H1 (cell line): ENCODE measurements at regions not wholly inside any gene's neighbourhood (a gene's known extent, or its start where the extent isn't known, plus 50 kb on each side); places are given as distances from the start of the nearest gene placed in this dataset.
A peak's percentile ranks its signal among the peaks of the same experiment; 100 is the strongest.

ENCODE experiments used
- CTCF ChIA-PET: fragments of 300-600 bp; sonication (Branson Sonifier 250); formaldehyde crosslinking; loops from one replicate; lab custom pipeline; 2021; ENCODE audit not compliant: partially characterized antibody; lab: Charles Lee
- POLR2A ChIA-PET: fragments of 300-600 bp; sonication (Branson Sonifier 250); formaldehyde crosslinking; loops from one replicate; lab custom pipeline; 2021; ENCODE audit warnings: inconsistent platforms; ENCODE audit not compliant: partially characterized antibody; lab: Charles Lee
- DNase-seq, 2 experiments: peaks; one replicate each; pipeline versions ENCODE4 v3.0.0 to v3.0.0-alpha.2; 2010 to 2022; ENCODE audit warnings: low spot score in 2 of 2, low read depth in 1 of 2, mixed read lengths in 1 of 2
- FAIRE-seq: peaks from 2 replicates; lab custom pipeline; 2011; peaks lifted over from hg19 to GRCh38; lab: Jason Lieb, UNC
- H2AFZ ChIP-seq: 2 replicates; pipeline ENCODE4 v1.8.1; 2012; ENCODE audit warnings: low read length, inconsistent platforms
- H2AK5ac ChIP-seq: 2 replicates; pipeline ENCODE4 v1.6.1; 2013; ENCODE audit warnings: low read depth, low read length
- H2BK120ac ChIP-seq: replicated peaks from 2 replicates; pipeline ENCODE3; 2013; ENCODE audit warnings: low read depth, low read length, inconsistent platforms
- H2BK12ac ChIP-seq: 2 replicates; pipeline ENCODE4 v1.6.1; 2013; ENCODE audit warnings: low read depth, low read length
- H2BK15ac ChIP-seq: 2 replicates; pipeline ENCODE4 v1.6.1; 2013; ENCODE audit warnings: low read length
- H2BK20ac ChIP-seq: 2 replicates; pipeline ENCODE4 v1.6.1; 2013; ENCODE audit warnings: low read length
- H2BK5ac ChIP-seq: 2 replicates; pipeline ENCODE4 v1.6.1; 2013; ENCODE audit warnings: low read depth, low read length
- H3K14ac ChIP-seq: 2 replicates; pipeline ENCODE4 v1.6.1; 2013; ENCODE audit warnings: inconsistent platforms; ENCODE audit not compliant: insufficient read length
- H3K18ac ChIP-seq: 2 replicates; pipeline ENCODE4 v1.6.1; 2013; ENCODE audit warnings: low read length; ENCODE audit errors: extremely low read depth
- H3K23ac ChIP-seq: 2 replicates; pipeline ENCODE4 v1.6.1; 2013; ENCODE audit warnings: inconsistent platforms; ENCODE audit not compliant: insufficient read length
- H3K23me2 ChIP-seq: 2 replicates; pipeline ENCODE4 v1.6.1; 2013; ENCODE audit warnings: low read depth, low read length
- H3K27ac ChIP-seq: 2 replicates; pipeline ENCODE4 v1.6.1; 2011; ENCODE audit warnings: low read depth, low read length, inconsistent platforms
- H3K27me3 ChIP-seq, 4 experiments: replicated peaks in 1 of 4; 1 replicate in 1 of 4; 2 replicates in 3 of 4; pipeline versions ENCODE4 v1.6.1 to v1.8.1; 2011 to 2013; ENCODE audit warnings: low read length in 3 of 4, mild to moderate bottlenecking in 3 of 4, inconsistent platforms in 2 of 4, mixed read lengths in 2 of 4, moderate library complexity in 1 of 4; ENCODE audit not compliant: control insufficient read depth in 3 of 4, insufficient read depth in 3 of 4; ENCODE audit errors: extremely low read depth in 1 of 4
- H3K36me3 ChIP-seq, 4 experiments: 2 replicates each; pipeline versions ENCODE4 v1.6.1 to v1.8.1; 2011 to 2013; ENCODE audit warnings: mild to moderate bottlenecking in 4 of 4, low read length in 3 of 4, moderate library complexity in 2 of 4, control low read depth in 1 of 4, inconsistent platforms in 1 of 4; ENCODE audit not compliant: insufficient read depth in 4 of 4, control insufficient read depth in 2 of 4
- H3K4ac ChIP-seq: replicated peaks from 2 replicates; pipeline ENCODE3; 2013; ENCODE audit warnings: low read length, low read depth, mixed read lengths, inconsistent platforms; ENCODE audit not compliant: insufficient read length
- H3K4me1 ChIP-seq, 4 experiments: replicated peaks in 1 of 4; 1 replicate in 1 of 4; 2 replicates in 3 of 4; pipeline versions ENCODE4 v1.6.1 to v1.8.1; 2011 to 2013; ENCODE audit warnings: low read length in 3 of 4, inconsistent platforms in 2 of 4, mixed read lengths in 1 of 4; ENCODE audit not compliant: insufficient read depth in 4 of 4, control insufficient read depth in 3 of 4
- H3K4me2 ChIP-seq, 2 experiments: 2 replicates each; pipeline versions ENCODE4 v1.6.1 to v1.8.1; 2011 to 2013; ENCODE audit warnings: low read depth in 2 of 2, low read length in 2 of 2, control low read depth in 1 of 2, inconsistent platforms in 1 of 2, mild to moderate bottlenecking in 1 of 2; ENCODE audit not compliant: insufficient read depth in 1 of 2
- H3K4me3 ChIP-seq, 4 experiments: fragments of 200-600, 300-600 bp in 1 of 4; sonication (generic), shearing (Covaris generic), sonication (Bioruptor Twin) in 1 of 4; 2 replicates each; pipeline versions ENCODE4 v1.5.1 to v1.8.1; 2011 to 2016; ENCODE audit warnings: low read length in 4 of 4, low read depth in 3 of 4, control low read depth in 2 of 4, inconsistent platforms in 2 of 4, mild to moderate bottlenecking in 2 of 4, mixed read lengths in 1 of 4, moderate library complexity in 1 of 4; ENCODE audit not compliant: insufficient read depth in 2 of 4; ENCODE audit errors: extremely low read depth in 1 of 4
- H3K56ac ChIP-seq: replicated peaks from 2 replicates; pipeline ENCODE3; 2013; ENCODE audit warnings: low read depth, mild to moderate bottlenecking, mixed read lengths, low read length, inconsistent platforms; ENCODE audit not compliant: insufficient read length
- H3K79me1 ChIP-seq: 2 replicates; pipeline ENCODE4 v1.6.1; 2013; ENCODE audit warnings: low read depth, low read length, control low read depth
- H3K79me2 ChIP-seq, 2 experiments: 2 replicates each; pipeline versions ENCODE4 v1.6.1 to v1.8.1; 2012 to 2013; ENCODE audit warnings: low read length in 2 of 2, mild to moderate bottlenecking in 2 of 2, inconsistent platforms in 1 of 2; ENCODE audit not compliant: insufficient read depth in 2 of 2, control insufficient read depth in 1 of 2
- H3K9ac ChIP-seq, 4 experiments: replicated peaks in 1 of 4; 1 replicate in 1 of 4; 2 replicates in 3 of 4; pipeline versions ENCODE4 v1.6.1 to v1.8.1; 2011 to 2013; ENCODE audit warnings: low read depth in 3 of 4, low read length in 3 of 4, control low read depth in 2 of 4, mild to moderate bottlenecking in 2 of 4, moderate library complexity in 2 of 4, inconsistent platforms in 1 of 4; ENCODE audit errors: extremely low read depth in 1 of 4
- H3K9me3 ChIP-seq, 2 experiments: 2 replicates each; pipeline versions ENCODE4 v1.6.1 to v1.8.1; 2012 to 2013; ENCODE audit warnings: mild to moderate bottlenecking in 2 of 2, moderate library complexity in 2 of 2, control low read depth in 1 of 2, inconsistent platforms in 1 of 2, low read depth in 1 of 2, low read length in 1 of 2, mixed read lengths in 1 of 2; ENCODE audit not compliant: insufficient read depth in 2 of 2
- H4K20me1 ChIP-seq, 2 experiments: replicated peaks in 1 of 2; 2 replicates each; pipeline versions ENCODE3 to v1.8.1; 2011 to 2013; ENCODE audit warnings: inconsistent platforms in 2 of 2, low read length in 2 of 2, mild to moderate bottlenecking in 1 of 2; ENCODE audit not compliant: insufficient read depth in 2 of 2, control insufficient read depth in 1 of 2
- H4K5ac ChIP-seq: 2 replicates; pipeline ENCODE4 v1.6.1; 2013; ENCODE audit warnings: low read length, low read depth, mixed read lengths, inconsistent platforms; ENCODE audit not compliant: insufficient read length
- H4K8ac ChIP-seq: 2 replicates; pipeline ENCODE4 v1.8.0; 2013; ENCODE audit warnings: mild to moderate bottlenecking, moderate library complexity, low read length, inconsistent platforms; ENCODE audit not compliant: insufficient read depth; ENCODE audit errors: extremely low read depth
- H4K91ac ChIP-seq: replicated peaks from 2 replicates; pipeline ENCODE3; 2013; ENCODE audit warnings: low read length, mixed read lengths, inconsistent platforms; ENCODE audit not compliant: insufficient read length
- GTF2F1 ChIP-seq: IDR thresholded peaks from 2 replicates; pipeline ENCODE4 v1.6.1; 2012; ENCODE audit warnings: low read depth, low read length, improper control_type of control experiment, borderline replicate concordance
- HDAC2 ChIP-seq, 2 experiments: fragments of 300-600 bp in 1 of 2; sonication (generic) in 1 of 2; IDR thresholded peaks; 2 replicates each; pipeline ENCODE4 v1.6.1; 2011 to 2012; ENCODE audit warnings: low read depth in 2 of 2, low read length in 2 of 2, mild to moderate bottlenecking in 2 of 2, moderate library complexity in 2 of 2, borderline replicate concordance in 1 of 2, inconsistent platforms in 1 of 2
- HDAC6 ChIP-seq: IDR thresholded peaks from one replicate; pipeline ENCODE4 v1.7.1; 2012; ENCODE audit warnings: low read depth, mild to moderate bottlenecking, inconsistent platforms, low read length, moderate library complexity
- KDM4A ChIP-seq: IDR thresholded peaks from one replicate; pipeline ENCODE4 v1.7.1; 2012; ENCODE audit warnings: low read depth, mild to moderate bottlenecking, moderate library complexity, low read length, inconsistent platforms; ENCODE audit not compliant: severe bottlenecking
- NANOG ChIP-seq: IDR thresholded peaks from 2 replicates; pipeline ENCODE4 v1.6.1; 2011; ENCODE audit warnings: low read length, low read depth, mild to moderate bottlenecking, inconsistent platforms; ENCODE audit not compliant: insufficient read depth, poor library complexity, severe bottlenecking
- NRF1 ChIP-seq: IDR thresholded peaks from 2 replicates; pipeline ENCODE4 v1.6.1; 2011; ENCODE audit warnings: mild to moderate bottlenecking, low read depth, low read length, improper control_type of control experiment
- PHF8 ChIP-seq: fragments of 200-600 bp; sonication (generic); conservative IDR thresholded peaks from 2 replicates; pipeline ENCODE4 v1.7.1; 2012; ENCODE audit warnings: low read depth, mild to moderate bottlenecking, inconsistent platforms, low read length, moderate library complexity
- POLR2AphosphoS5 ChIP-seq: IDR thresholded peaks from 2 replicates; pipeline ENCODE4 v1.6.1; 2011; ENCODE audit warnings: low read depth, low read length
- RAD21 ChIP-seq, 2 experiments: IDR thresholded peaks in 1 of 2; conservative IDR thresholded peaks in 1 of 2; 2 replicates each; pipeline ENCODE4 v1.6.1; 2011; ENCODE audit warnings: low read depth in 2 of 2, low read length in 2 of 2, improper control_type of control experiment in 1 of 2, inconsistent platforms in 1 of 2, mild to moderate bottlenecking in 1 of 2, moderate library complexity in 1 of 2
- SP1 ChIP-seq: IDR thresholded peaks from 2 replicates; pipeline ENCODE4 v1.6.1; 2011; ENCODE audit warnings: low read depth, low read length
- SP2 ChIP-seq: IDR thresholded peaks from 2 replicates; pipeline ENCODE4 v1.6.1; 2012; ENCODE audit warnings: mild to moderate bottlenecking, low read length, inconsistent platforms
- TCF12 ChIP-seq: IDR thresholded peaks from 2 replicates; pipeline ENCODE4 v1.6.1; 2011; ENCODE audit warnings: low read depth, mild to moderate bottlenecking, low read length
- WGBS, 2 experiments: shearing (Covaris generic) in 1 of 2; methylation state at CpG; one replicate each; pipeline versions ENCODE4 v1.1.6 to v1.1.7; 2013 to 2015; ENCODE audit warnings: low lambda C conversion rate in 2 of 2, mixed read lengths in 2 of 2, inconsistent platforms in 1 of 2, low coverage in 1 of 2, missing lambda C conversion rate in 1 of 2; ENCODE audit not compliant: insufficient replicate concordance in 2 of 2, insufficient coverage in 1 of 2, insufficient read length in 1 of 2; ENCODE audit errors: extremely low coverage in 1 of 2, missing lambda C conversion rate in 1 of 2; 5-methylcytosine and 5-hydroxymethylcytosine counted together
- TF ChIP-seq, protein P1 (sequence below): IDR thresholded peaks from 2 replicates; pipeline ENCODE4 v1.6.1; 2012; ENCODE audit warnings: inconsistent platforms

DNA sequence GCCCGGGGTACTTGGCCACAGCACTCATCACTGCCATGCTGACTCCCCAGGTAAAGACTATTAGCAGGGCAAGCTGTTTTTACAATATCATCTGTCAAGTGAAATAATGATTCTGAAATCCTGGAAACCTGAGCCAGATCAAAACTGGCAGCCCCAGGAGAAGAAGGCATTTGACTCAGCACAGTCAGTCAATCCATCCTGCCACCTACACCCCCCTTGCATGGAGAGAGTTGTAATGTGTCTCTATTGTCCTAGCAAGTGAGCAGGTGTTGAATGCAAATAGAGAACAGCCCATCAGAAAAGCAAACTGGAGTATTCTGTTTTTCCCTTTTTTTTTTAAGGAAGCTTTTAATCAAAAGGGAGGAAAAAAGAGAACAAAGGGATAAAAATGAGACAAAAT, 291.2 kb downstream of the BRINP1 start:
- WGBS, 2 experiments: 91% methylated on average over 1 of the region's 1 CpG; no CpG with 5 or more reads in 1 of the 2 experiments
- no peaks in the 10 kb centered on the region for H3K27me3 ChIP-seq
- H4K20me1 ChIP-seq: no peaks in the 10 kb centered on the region
- H3K79me1 ChIP-seq: no peaks in the 10 kb centered on the region
- peak overlapping the region in 1 of 2 experiments; percentile 18; a peak in 1 of 4 replicates for H3K4me2 ChIP-seq
- H2BK15ac ChIP-seq: no peak overlapping the region
- H3K27ac ChIP-seq: no peak overlapping the region
- H2BK12ac ChIP-seq: peak overlapping the region; percentile 35; the same call in 1 of the 2 replicates
- no peak overlapping the region for H3K4me3 ChIP-seq
- peak overlapping the region; percentile 16 for H4K91ac ChIP-seq
- H3K18ac ChIP-seq: 0 out of 2 replicates have a peak overlapping the region, but pooled peaks have one; percentile 66
- H2AFZ ChIP-seq: no peak overlapping the region
- no peak overlapping the region for H4K5ac ChIP-seq
- peaks cover 5 to 15% (median 13%) of the 10 kb centered on the region in 4 experiments for H3K4me1 ChIP-seq
- DNase-seq: no peak
- no peak overlapping the region for H2BK120ac ChIP-seq
- H3K23ac ChIP-seq: no peak overlapping the region
- no peak overlapping the region for H3K9ac ChIP-seq
- H3K23me2 ChIP-seq: no peaks in the 10 kb centered on the region
- no peak overlapping the region for H3K56ac ChIP-seq
- no peaks in the 10 kb centered on the region for H3K9me3 ChIP-seq
- no peaks in the 10 kb centered on the region for H3K79me2 ChIP-seq
- CTCF ChIA-PET: no interaction called here
- no peak overlapping the region for H4K8ac ChIP-seq
- no peak overlapping the region for H3K14ac ChIP-seq
- peak overlapping the region; percentile 44; the same call in 1 of the 2 replicates for H2AK5ac ChIP-seq
- H2BK20ac ChIP-seq: peak overlapping the region; percentile 73; the same call in 1 of the 2 replicates
- H3K4ac ChIP-seq: no peak overlapping the region
- TF ChIP-seq KDM4A (no peak), NANOG (peak; percentile 22), HDAC6 (no peak), RAD21 (IDR thresholded peaks at IDR 0.05 in 1 of 2, conservative IDR thresholded peaks at IDR 0.05 in 1 of 2; ENCODE audit: low read depth in 2 of 2, low read length in 2 of 2) (no peak), TCF12 (peak; percentile 28; the same call in 1 of the 2 replicates), SP2 (no peak), GTF2F1 (no peak), POLR2AphosphoS5 (no peak), PHF8 (no peak), HDAC2 (IDR thresholded peaks at IDR 0.05; ENCODE audit: borderline replicate concordance in 1 of 2, low read depth in 2 of 2, low read length in 2 of 2) (no peak), NRF1 (no peak), SP1 (no peak)
- TF ChIP-seq, protein P1, sequence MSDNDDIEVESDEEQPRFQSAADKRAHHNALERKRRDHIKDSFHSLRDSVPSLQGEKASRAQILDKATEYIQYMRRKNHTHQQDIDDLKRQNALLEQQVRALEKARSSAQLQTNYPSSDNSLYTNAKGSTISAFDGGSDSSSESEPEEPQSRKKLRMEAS: no peak
- no peaks in the 10 kb centered on the region for H3K36me3 ChIP-seq
- POLR2A ChIA-PET: no interaction called here
- no peak for FAIRE-seq
- peak overlapping the region; percentile 81; the same call in 1 of the 2 replicates for H2BK5ac ChIP-seq
